Left kidney (tissue), 1 donor: ENCODE measurements at regions not wholly inside any gene's neighbourhood (a gene's known extent, or its start where the extent isn't known, plus 50 kb on each side); places are given as distances from the start of the nearest gene placed in this dataset.

ENCODE experiments used
- DNase-seq: peaks from one replicate; pipeline ENCODE4 v3.0.0-alpha.2; 2013

DNA sequence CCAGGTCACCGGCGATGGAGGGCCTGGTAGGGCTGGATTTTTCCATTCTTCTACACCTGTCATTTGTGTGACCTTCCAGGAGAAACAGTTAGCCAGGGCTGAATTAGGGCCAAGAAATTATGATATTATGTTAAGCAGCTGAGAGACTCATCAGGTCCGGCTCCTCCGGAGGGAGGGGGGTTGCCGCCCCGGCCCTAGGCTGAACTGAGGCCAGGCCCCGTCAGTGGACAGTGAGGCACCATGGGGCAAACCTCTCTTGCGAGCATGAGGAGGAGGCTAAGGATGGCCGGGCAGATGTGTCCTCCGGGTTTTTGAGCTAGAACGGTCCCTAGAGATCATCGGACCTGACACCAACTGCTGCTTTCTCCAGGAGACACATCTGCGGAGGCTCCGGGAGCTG is 150.1 kb downstream of the SOX11 start:
- DNase-seq: no peak

DNA sequence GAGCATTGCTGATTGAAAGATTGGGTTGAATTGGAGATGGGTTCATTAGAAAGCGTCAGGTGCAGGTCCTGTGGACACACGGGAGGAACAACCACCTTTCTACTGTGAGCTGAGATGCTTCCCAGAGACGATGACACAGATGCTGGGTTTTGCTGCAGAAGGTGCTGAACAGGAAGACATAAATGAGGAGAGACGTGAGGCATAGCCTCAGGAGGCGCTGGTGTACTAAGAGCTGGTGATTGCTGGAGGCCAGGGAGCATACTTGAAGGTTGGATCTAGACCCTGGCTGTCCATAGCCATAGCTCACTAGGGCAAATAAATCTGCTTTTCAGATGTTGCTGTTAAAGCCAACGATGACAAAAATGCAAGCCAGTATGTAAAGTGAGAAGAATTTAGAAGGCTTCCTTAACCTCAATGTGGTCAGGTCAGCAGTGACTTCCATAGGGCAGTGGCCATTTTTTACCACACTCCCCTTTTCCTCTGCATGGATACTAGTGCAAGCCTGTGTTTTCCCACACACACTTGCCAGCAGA is 153.7 kb downstream of the SOX11 start:
- no peak for DNase-seq

DNA sequence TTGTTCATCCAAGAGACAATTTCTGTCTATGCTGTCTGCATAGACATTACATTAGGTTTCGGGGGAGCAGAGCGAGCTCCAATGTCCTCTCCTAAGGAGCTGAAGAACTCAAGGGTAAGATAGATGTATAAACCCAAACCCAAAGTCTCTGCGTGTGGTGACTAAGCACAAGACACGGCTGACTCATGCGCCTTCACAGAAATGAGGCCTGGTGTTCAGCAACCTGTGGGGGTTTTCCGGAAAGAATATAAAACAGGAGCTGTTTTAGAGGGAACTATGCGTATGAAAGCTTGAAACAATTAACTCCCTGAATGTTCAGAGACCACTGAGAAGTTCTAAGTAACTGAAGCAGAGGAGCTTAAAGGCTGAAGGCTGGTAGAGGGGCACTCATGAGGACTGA is 154.7 kb downstream of the SOX11 start:
- no peak for DNase-seq

GRCh38 chr2:5849562-5849961 is 157.4 kb downstream of the SOX11 start:
- DNase-seq: no peak

- no peak for DNase-seq
These were observed 159.2 kb downstream of the SOX11 start for GRCh38 chr2:5851410-5851809.

- no peak for DNase-seq
These were observed 162.6 kb downstream of the SOX11 start for GRCh38 chr2:5854797-5855196.

GRCh38 chr2:5867056-5867455 is 174.9 kb downstream of the SOX11 start:
- no peak for DNase-seq

- no peak for DNase-seq
These were observed 176.7 kb downstream of the SOX11 start for GRCh38 chr2:5868931-5869330.

- DNase-seq: no peak
These were observed 177.8 kb downstream of the SOX11 start for GRCh38 chr2:5869936-5870335.

DNA sequence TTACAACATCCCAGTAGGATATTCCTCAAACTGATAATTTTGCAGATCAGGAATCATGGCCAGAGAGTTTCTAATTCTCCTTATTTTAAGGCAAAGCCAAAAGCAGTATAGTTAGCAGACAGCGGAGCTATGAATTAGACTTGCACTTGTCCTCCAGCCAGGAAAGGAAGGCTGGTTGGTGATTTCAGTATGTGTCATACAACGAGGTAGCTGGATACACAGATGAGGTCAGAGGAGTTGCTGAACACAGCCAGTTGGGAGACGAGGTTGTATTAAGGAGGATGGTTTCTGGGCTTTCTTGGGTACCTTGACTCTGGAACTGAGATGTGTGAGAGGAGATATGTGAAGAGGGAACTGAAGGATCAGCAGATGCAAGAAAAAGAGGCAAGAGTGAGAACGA is 185.2 kb downstream of the SOX11 start:
- DNase-seq: no peak

- no peak for DNase-seq
These were observed 193.4 kb downstream of the SOX11 start for GRCh38 chr2:5885451-5886173.

GRCh38 chr2:5886462-5886861 is 194.3 kb downstream of the SOX11 start:
- no peak for DNase-seq

- no peak for DNase-seq
These were observed 195.9 kb downstream of the SOX11 start for GRCh38 chr2:5888126-5888525.

DNA sequence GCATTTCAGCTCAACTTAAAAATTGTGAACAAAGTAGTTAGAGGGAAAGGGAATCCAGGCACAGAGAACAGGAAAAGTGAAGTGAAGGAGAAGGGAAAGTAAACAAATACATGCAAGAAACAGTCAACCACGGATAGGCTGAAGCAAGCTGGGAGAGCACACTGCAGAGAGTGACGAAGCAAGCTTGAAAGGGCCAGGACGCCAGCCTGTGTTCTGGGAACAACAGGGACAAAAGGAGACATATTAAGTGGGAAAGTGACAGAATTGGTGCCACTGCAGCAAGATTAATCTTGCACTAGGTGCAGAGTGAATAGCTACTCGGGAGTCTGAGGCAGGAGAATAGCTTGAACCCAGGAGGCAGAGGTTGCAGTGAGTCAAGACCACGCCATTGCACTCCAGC is 197.3 kb downstream of the SOX11 start:
- no peak for DNase-seq

GRCh38 chr2:5894355-5894754 is 202.2 kb downstream of the SOX11 start:
- DNase-seq: no peak

- DNase-seq: no peak
These were observed 203.1 kb downstream of the SOX11 start for GRCh38 chr2:5895284-5895683.

DNA sequence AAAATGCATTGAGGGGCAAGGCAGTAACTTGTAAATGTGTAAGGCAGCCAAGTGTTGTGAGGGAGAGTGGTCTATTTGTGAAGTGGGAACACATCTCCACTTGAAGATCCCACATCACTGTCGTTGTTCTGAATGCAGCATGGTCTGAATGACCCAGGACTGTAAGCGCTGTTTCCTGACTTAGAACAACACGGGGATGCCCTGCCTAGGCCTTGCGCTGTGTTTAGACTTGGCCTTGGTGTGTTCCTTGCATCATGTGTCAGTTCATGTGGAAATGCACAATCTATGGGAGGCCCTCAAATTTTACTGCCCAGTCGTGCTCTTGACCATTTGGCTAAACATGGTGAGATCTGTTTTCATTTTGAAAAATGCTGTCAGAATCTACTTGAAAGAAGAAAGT is 205.1 kb downstream of the SOX11 start:
- DNase-seq: no peak

GRCh38 chr2:5898667-5899066 is 206.5 kb downstream of the SOX11 start:
- DNase-seq: no peak

- no peak for DNase-seq
These were observed 213.5 kb downstream of the SOX11 start for GRCh38 chr2:5905661-5906060.

GRCh38 chr2:5908071-5908470 is 215.9 kb downstream of the SOX11 start:
- DNase-seq: no peak

DNA sequence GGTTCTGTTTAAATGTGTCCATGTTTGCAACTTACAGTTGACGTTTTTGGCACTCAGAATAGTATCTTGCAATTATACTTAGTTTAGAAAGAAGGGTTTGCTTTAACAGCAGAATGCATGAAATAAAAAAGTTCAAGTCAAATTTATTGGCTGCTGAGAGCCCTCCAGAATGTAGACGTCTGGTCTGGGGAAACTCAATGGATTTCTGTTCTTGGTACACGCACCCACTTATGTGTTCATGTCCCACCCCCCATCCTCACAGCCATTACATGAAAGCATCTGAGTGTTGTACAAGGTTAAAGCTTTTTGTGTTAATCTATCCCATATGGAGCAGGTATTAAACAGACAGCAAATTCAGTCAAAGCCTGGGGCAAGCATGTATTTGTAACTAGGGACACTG is 219.5 kb downstream of the SOX11 start:
- DNase-seq: no peak

- DNase-seq: no peak
These were observed 221.7 kb downstream of the SOX11 start for GRCh38 chr2:5913711-5914395.

DNA sequence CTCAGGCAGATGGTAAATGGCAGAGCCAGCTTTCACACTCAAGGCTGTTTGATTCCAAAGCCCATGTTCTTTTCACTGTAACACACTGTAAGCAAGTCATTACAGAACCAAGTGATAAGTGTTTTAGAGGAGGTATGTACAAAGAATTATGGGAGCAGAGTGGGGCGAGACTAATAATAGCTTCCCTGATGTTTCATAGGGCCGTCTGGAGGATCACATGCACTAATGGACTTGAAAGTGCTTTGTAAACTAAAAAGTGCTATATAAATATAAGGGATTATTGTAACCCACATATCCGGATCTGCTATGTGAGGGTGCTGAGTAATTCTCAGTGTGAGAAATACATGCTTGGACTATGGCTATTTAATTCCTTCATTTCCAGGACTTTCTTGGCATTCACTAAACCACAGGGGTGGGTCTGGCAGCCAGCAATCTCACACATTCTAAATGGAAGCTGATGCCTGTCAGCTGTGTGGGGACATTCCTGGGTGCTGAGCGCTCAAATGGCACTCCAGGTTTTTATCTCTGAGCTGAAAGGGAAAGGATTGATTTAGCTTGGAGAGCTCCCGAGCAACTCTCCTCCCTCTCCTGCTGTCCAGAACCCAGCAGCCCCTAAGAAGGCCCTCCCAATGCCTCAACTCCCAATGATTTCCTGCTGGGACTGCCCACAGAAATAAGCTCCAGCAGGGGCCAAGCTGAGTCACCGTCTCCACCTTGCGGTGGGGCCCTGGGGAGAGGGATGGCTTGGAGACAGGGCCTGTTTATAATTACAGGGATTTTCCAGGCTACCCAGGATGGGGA is 222.8 kb downstream of the SOX11 start:
- no peak for DNase-seq
